ENCODE measurements at regions not wholly inside any gene's neighbourhood (a gene's known extent, or its start where the extent isn't known, plus 50 kb on each side); places are given as distances from the start of the nearest gene placed in this dataset.
A peak's percentile ranks its signal among the peaks of the same experiment; 100 is the strongest.
"Not testable (repeated sequence)": the region's sequence is repeated elsewhere in the genome, so short reads cannot be mapped to it uniquely, and the experiment has no call there.

GRCh38 chr9:17871213-17871890 lies 292.5 kb downstream of the SH3GL2 start:
- no peaks in the 10 kb centered on the region for H3K4me1 Mint-ChIP-seq
- H3K27ac Mint-ChIP-seq, result no peak overlapping the region
- intact Hi-C loops (cut with micrococcal nuclease), result no loop called here
- H3K36me3 Mint-ChIP-seq (ENCODE audit: low read depth), result no peaks in the 10 kb centered on the region
- DNase-seq, result no peak
- H3K4me3 Mint-ChIP-seq, result no peak overlapping the region
- H3K27me3 Mint-ChIP-seq, result no peaks in the 10 kb centered on the region
- H3K9me3 Mint-ChIP-seq, result no peaks in the 10 kb centered on the region

- no peaks in the 10 kb centered on the region for H3K4me1 Mint-ChIP-seq
- H3K9me3 Mint-ChIP-seq, result no peaks in the 10 kb centered on the region
- no peak overlapping the region for H3K4me3 Mint-ChIP-seq
- no peaks in the 10 kb centered on the region for H3K27me3 Mint-ChIP-seq
- H3K27ac Mint-ChIP-seq, result no peak overlapping the region
- DNase-seq, result peak; percentile 9
- intact Hi-C loops (cut with micrococcal nuclease), result no loop called here
- H3K36me3 Mint-ChIP-seq (ENCODE audit: low read depth), result no peaks in the 10 kb centered on the region
Measured at GRCh38 chr9:17875886-17876285, 297.0 kb downstream of the SH3GL2 start.

- Mint-ChIP-seq H3K9me3 (no peaks in the 10 kb centered on the region), H3K4me1 (no peaks in the 10 kb centered on the region), H3K27me3 (no peaks in the 10 kb centered on the region), H3K27ac (no peak overlapping the region), H3K4me3 (no peak overlapping the region), H3K36me3 (ENCODE audit: low read depth) (no peaks in the 10 kb centered on the region)
- DNase-seq, result peak; percentile 11
- intact Hi-C loops (cut with micrococcal nuclease), result no loop called here
Measured at GRCh38 chr9:17876687-17877086, 297.8 kb downstream of the SH3GL2 start.

- Mint-ChIP-seq H3K27me3 (no peaks in the 10 kb centered on the region), H3K4me1 (no peaks in the 10 kb centered on the region), H3K27ac (no peak overlapping the region), H3K4me3 (no peak overlapping the region), H3K9me3 (no peaks in the 10 kb centered on the region), H3K36me3 (ENCODE audit: low read depth) (no peaks in the 10 kb centered on the region)
- intact Hi-C loops (cut with micrococcal nuclease), result no loop called here
- DNase-seq, result no peak
Measured at GRCh38 chr9:17878810-17879370, 300.0 kb downstream of the SH3GL2 start.

GRCh38 chr9:17881371-17881770 lies 302.5 kb downstream of the SH3GL2 start:
- H3K27me3 Mint-ChIP-seq, result no peaks in the 10 kb centered on the region
- H3K27ac Mint-ChIP-seq, result no peak overlapping the region
- no peaks in the 10 kb centered on the region for H3K4me1 Mint-ChIP-seq
- DNase-seq, result no peak
- no peaks in the 10 kb centered on the region for H3K36me3 Mint-ChIP-seq (ENCODE audit: low read depth)
- no peaks in the 10 kb centered on the region for H3K9me3 Mint-ChIP-seq
- intact Hi-C loops (cut with micrococcal nuclease), result no loop called here
- no peak overlapping the region for H3K4me3 Mint-ChIP-seq

GRCh38 chr9:17882688-17883594 lies 304.1 kb downstream of the SH3GL2 start:
- Mint-ChIP-seq H3K9me3 (peaks cover 3% of the 10 kb centered on the region), H3K27ac (no peak overlapping the region), H3K4me3 (no peak overlapping the region), H3K27me3 (no peaks in the 10 kb centered on the region), H3K4me1 (no peaks in the 10 kb centered on the region), H3K36me3 (ENCODE audit: low read depth) (no peaks in the 10 kb centered on the region)
- intact Hi-C loops (cut with micrococcal nuclease), result no loop called here
- DNase-seq, result no peak

GRCh38 chr9:17888066-17888465 lies 309.2 kb downstream of the SH3GL2 start:
- no peaks in the 10 kb centered on the region for H3K4me1 Mint-ChIP-seq
- H3K9me3 Mint-ChIP-seq, result peaks cover 3% of the 10 kb centered on the region
- DNase-seq, result peak; percentile 17
- intact Hi-C loops (cut with micrococcal nuclease), result no loop called here
- no peaks in the 10 kb centered on the region for H3K27me3 Mint-ChIP-seq
- no peaks in the 10 kb centered on the region for H3K36me3 Mint-ChIP-seq (ENCODE audit: low read depth)
- no peak overlapping the region for H3K27ac Mint-ChIP-seq
- H3K4me3 Mint-ChIP-seq, result no peak overlapping the region

GRCh38 chr9:17888964-17889363 lies 310.1 kb downstream of the SH3GL2 start:
- DNase-seq; H3K27ac Mint-ChIP-seq; intact Hi-C loops (cut with micrococcal nuclease); H3K4me1 Mint-ChIP-seq; H3K36me3 Mint-ChIP-seq (ENCODE audit: low read depth); H3K4me3 Mint-ChIP-seq; H3K27me3 Mint-ChIP-seq; H3K9me3 Mint-ChIP-seq: not testable (repeated sequence)

- Mint-ChIP-seq H3K36me3 (ENCODE audit: low read depth) (no peaks in the 10 kb centered on the region), H3K27me3 (no peaks in the 10 kb centered on the region), H3K4me3 (no peak overlapping the region), H3K27ac (no peak overlapping the region), H3K4me1 (no peaks in the 10 kb centered on the region), H3K9me3 (no peaks in the 10 kb centered on the region)
- intact Hi-C loops (cut with micrococcal nuclease), result no loop called here
- DNase-seq, result no peak
Measured at GRCh38 chr9:17894501-17895160, 315.8 kb downstream of the SH3GL2 start.

GRCh38 chr9:17900606-17901005 lies 321.7 kb downstream of the SH3GL2 start:
- intact Hi-C loops (cut with micrococcal nuclease), result no loop called here

GRCh38 chr9:17905366-17905765 lies 326.5 kb downstream of the SH3GL2 start:
- no peaks in the 10 kb centered on the region for H3K9me3 Mint-ChIP-seq
- no peak overlapping the region for H3K4me3 Mint-ChIP-seq
- DNase-seq, result no peak
- intact Hi-C loops (cut with micrococcal nuclease), result no loop called here
- H3K27me3 Mint-ChIP-seq, result peaks cover 10% of the 10 kb centered on the region
- H3K4me1 Mint-ChIP-seq, result no peaks in the 10 kb centered on the region
- no peaks in the 10 kb centered on the region for H3K36me3 Mint-ChIP-seq (ENCODE audit: low read depth)
- H3K27ac Mint-ChIP-seq, result no peak overlapping the region

More at GRCh38 chr9:17900606-17901005, 321.7 kb downstream of the SH3GL2 start:
- Mint-ChIP-seq H3K27me3 (peaks cover 6% of the 10 kb centered on the region), H3K4me3 (no peak overlapping the region), H3K27ac (no peak overlapping the region), H3K36me3 (ENCODE audit: low read depth) (no peaks in the 10 kb centered on the region), H3K9me3 (no peaks in the 10 kb centered on the region), H3K4me1 (no peaks in the 10 kb centered on the region)
- DNase-seq, result no peak

GRCh38 chr9:17905781-17906175 lies 326.9 kb downstream of the SH3GL2 start:
- intact Hi-C loops (cut with micrococcal nuclease), result no loop called here
- Mint-ChIP-seq H3K36me3 (ENCODE audit: low read depth) (no peaks in the 10 kb centered on the region), H3K4me3 (no peak overlapping the region), H3K27me3 (peaks cover 10% of the 10 kb centered on the region), H3K27ac (no peak overlapping the region), H3K4me1 (no peaks in the 10 kb centered on the region), H3K9me3 (no peaks in the 10 kb centered on the region)
- no peak for DNase-seq

GRCh38 chr9:17906176-17906840 lies 327.4 kb downstream of the SH3GL2 start:
- H3K27me3 Mint-ChIP-seq, result peaks cover 10% of the 10 kb centered on the region
- H3K27ac Mint-ChIP-seq, result no peak overlapping the region
- intact Hi-C loops (cut with micrococcal nuclease), result no loop called here
- H3K4me1 Mint-ChIP-seq, result no peaks in the 10 kb centered on the region
- no peaks in the 10 kb centered on the region for H3K9me3 Mint-ChIP-seq
- no peaks in the 10 kb centered on the region for H3K36me3 Mint-ChIP-seq (ENCODE audit: low read depth)
- no peak overlapping the region for H3K4me3 Mint-ChIP-seq
- no peak for DNase-seq
